ENCODE measurements at regions not wholly inside any gene's neighbourhood (a gene's known extent, or its start where the extent isn't known, plus 50 kb on each side); places are given as distances from the start of the nearest gene placed in this dataset.

GRCh38 chr1:98385652-98386051 lies 275.9 kb upstream of the SNX7 start:
- DNase-seq (ENCODE audit: low read depth in 1 of 2, low spot score in 1 of 2) = no peak

- DNase-seq (ENCODE audit: low read depth in 1 of 2, low spot score in 1 of 2) = no peak
Measured at GRCh38 chr1:98384461-98385141, 276.9 kb upstream of the SNX7 start.

- DNase-seq (ENCODE audit: low read depth in 1 of 2, low spot score in 1 of 2) = no peak
Measured at GRCh38 chr1:98382986-98383740, 278.4 kb upstream of the SNX7 start.

- DNase-seq (ENCODE audit: low read depth in 1 of 2, low spot score in 1 of 2) = no peak
Measured at GRCh38 chr1:98382586-98382985, 278.9 kb upstream of the SNX7 start.

- no peak for DNase-seq (ENCODE audit: low read depth in 1 of 2, low spot score in 1 of 2)
Measured at GRCh38 chr1:98374098-98374497, 287.4 kb upstream of the SNX7 start.

- no peak for DNase-seq (ENCODE audit: low read depth in 1 of 2, low spot score in 1 of 2)
Measured at GRCh38 chr1:98373056-98373455, 288.5 kb upstream of the SNX7 start.

- DNase-seq (ENCODE audit: low read depth in 1 of 2, low spot score in 1 of 2) = no peak
Measured at GRCh38 chr1:98371764-98372163, 289.8 kb upstream of the SNX7 start.

GRCh38 chr1:98369463-98369862 lies 292.1 kb upstream of the SNX7 start:
- DNase-seq (ENCODE audit: low read depth in 1 of 2, low spot score in 1 of 2) = no peak

GRCh38 chr1:98368995-98369394 lies 292.5 kb upstream of the SNX7 start:
- DNase-seq (ENCODE audit: low read depth in 1 of 2, low spot score in 1 of 2) = no peak

- no peak for DNase-seq (ENCODE audit: low read depth in 1 of 2, low spot score in 1 of 2)
Measured at GRCh38 chr1:98367426-98367825, 294.1 kb upstream of the SNX7 start.

- no peak for DNase-seq (ENCODE audit: low read depth in 1 of 2, low spot score in 1 of 2)
Measured at GRCh38 chr1:98366343-98366742, 295.2 kb upstream of the SNX7 start.

GRCh38 chr1:98364544-98364943 lies 297.0 kb upstream of the SNX7 start:
- no peak for DNase-seq (ENCODE audit: low read depth in 1 of 2, low spot score in 1 of 2)

- no peak for DNase-seq (ENCODE audit: low read depth in 1 of 2, low spot score in 1 of 2)
Measured at GRCh38 chr1:98360864-98361263, 300.7 kb upstream of the SNX7 start.

- DNase-seq (ENCODE audit: low read depth in 1 of 2, low spot score in 1 of 2) = no peak
Measured at GRCh38 chr1:98355656-98356383, 305.7 kb upstream of the SNX7 start.

GRCh38 chr1:98352378-98352777 lies 309.1 kb upstream of the SNX7 start:
- DNase-seq (ENCODE audit: low read depth in 1 of 2, low spot score in 1 of 2) = no peak

GRCh38 chr1:98351561-98351960 lies 310.0 kb upstream of the SNX7 start:
- DNase-seq (ENCODE audit: low read depth in 1 of 2, low spot score in 1 of 2) = no peak

- no peak for DNase-seq (ENCODE audit: low read depth in 1 of 2, low spot score in 1 of 2)
Measured at GRCh38 chr1:98345417-98345816, 316.1 kb upstream of the SNX7 start.

- DNase-seq (ENCODE audit: low read depth in 1 of 2, low spot score in 1 of 2) = no peak
Measured at GRCh38 chr1:98344731-98345130, 316.8 kb upstream of the SNX7 start.

- DNase-seq (ENCODE audit: low read depth in 1 of 2, low spot score in 1 of 2) = no peak
Measured at GRCh38 chr1:98342566-98342965, 319.0 kb upstream of the SNX7 start.

- no peak for DNase-seq (ENCODE audit: low read depth in 1 of 2, low spot score in 1 of 2)
Measured at GRCh38 chr1:98340511-98340910, 321.0 kb upstream of the SNX7 start.

GRCh38 chr1:98336472-98337083 lies 324.9 kb upstream of the SNX7 start:
- no peak for DNase-seq (ENCODE audit: low read depth in 1 of 2, low spot score in 1 of 2)

GRCh38 chr1:98333936-98334335 lies 327.6 kb upstream of the SNX7 start:
- no peak for DNase-seq (ENCODE audit: low read depth in 1 of 2, low spot score in 1 of 2)
